Lower leg skin (tissue), 3 donors: ENCODE measurements at regions not wholly inside any gene's neighbourhood (a gene's known extent, or its start where the extent isn't known, plus 50 kb on each side); places are given as distances from the start of the nearest gene placed in this dataset.

Experiments used
- POLR2A ChIP-seq, 2 donors: fragments of 450-650 bp; IDR thresholded peaks; one replicate each; pipeline ENCODE4 v1.6.1; 2016 to 2017; ENCODE audit warnings: antibody characterized with exemption in 2 of 2, mild to moderate bottlenecking in 1 of 2, moderate library complexity in 1 of 2
- TF ChIP-seq, protein P1 (sequence below), 3 donors: fragments of 450-650 bp; IDR thresholded peaks; one replicate each; pipeline ENCODE4 v1.5.1; 2016; ENCODE audit warnings: antibody characterized with exemption in 3 of 3, mild to moderate bottlenecking in 3 of 3, moderate library complexity in 2 of 3

DNA sequence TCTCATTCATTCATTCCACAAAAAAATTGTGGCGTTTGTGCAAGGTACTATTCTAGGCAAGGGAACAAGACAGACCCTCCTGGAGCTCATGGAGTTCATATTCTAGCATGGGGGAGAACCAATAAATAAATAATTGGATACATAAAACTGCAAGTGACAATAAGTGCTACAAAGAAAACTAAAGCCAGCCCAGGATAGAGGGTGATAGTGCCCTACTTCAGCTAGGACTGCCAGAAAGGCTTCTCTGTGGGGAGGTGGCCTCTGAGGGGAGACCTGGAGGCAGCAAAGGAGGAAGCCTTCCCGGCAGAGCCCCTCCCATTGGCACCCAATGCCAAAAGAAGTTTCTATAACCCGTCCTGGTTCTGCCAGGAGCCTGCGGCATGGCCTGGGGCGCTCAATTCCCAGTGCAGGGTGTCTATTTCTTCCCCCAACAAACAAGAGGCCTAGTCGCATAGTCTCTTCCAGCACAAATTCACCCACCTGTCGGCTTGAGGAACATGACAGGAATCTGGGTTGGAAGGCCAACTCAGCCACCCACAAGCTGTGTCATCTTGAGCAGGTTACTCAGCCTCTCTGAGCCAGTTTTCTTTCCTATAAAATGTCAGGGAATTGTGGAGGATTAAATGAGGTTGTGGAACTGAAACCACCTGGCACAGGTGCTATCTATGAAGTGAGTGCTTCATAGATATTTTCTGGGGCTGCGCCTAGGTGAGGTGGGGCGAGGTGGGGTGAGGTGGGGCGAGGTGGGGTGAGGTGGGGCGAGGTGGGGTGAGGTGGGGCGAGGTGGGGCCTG, 94.3 kb downstream of the ZFP36L2 start:
- TF ChIP-seq POLR2A (IDR thresholded peaks at IDR 0.05), result no peak
- TF ChIP-seq, protein P1, sequence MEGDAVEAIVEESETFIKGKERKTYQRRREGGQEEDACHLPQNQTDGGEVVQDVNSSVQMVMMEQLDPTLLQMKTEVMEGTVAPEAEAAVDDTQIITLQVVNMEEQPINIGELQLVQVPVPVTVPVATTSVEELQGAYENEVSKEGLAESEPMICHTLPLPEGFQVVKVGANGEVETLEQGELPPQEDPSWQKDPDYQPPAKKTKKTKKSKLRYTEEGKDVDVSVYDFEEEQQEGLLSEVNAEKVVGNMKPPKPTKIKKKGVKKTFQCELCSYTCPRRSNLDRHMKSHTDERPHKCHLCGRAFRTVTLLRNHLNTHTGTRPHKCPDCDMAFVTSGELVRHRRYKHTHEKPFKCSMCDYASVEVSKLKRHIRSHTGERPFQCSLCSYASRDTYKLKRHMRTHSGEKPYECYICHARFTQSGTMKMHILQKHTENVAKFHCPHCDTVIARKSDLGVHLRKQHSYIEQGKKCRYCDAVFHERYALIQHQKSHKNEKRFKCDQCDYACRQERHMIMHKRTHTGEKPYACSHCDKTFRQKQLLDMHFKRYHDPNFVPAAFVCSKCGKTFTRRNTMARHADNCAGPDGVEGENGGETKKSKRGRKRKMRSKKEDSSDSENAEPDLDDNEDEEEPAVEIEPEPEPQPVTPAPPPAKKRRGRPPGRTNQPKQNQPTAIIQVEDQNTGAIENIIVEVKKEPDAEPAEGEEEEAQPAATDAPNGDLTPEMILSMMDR (IDR thresholded peaks at IDR 0.05), result no peak
